WTC11 (cell line): ENCODE measurements at regions not wholly inside any gene's neighbourhood (a gene's known extent, or its start where the extent isn't known, plus 50 kb on each side); places are given as distances from the start of the nearest gene placed in this dataset.

Experiments used
- E2F1 ChIP-seq: sonication (generic); formaldehyde crosslinking; IDR thresholded peaks from 2 replicates; pipeline ENCODE4 v1.8.0; 2022; ENCODE audit warnings: mild to moderate bottlenecking, missing genetic modification reagents
- HMGXB4 ChIP-seq: sonication (generic); formaldehyde crosslinking; IDR thresholded peaks from 2 replicates; pipeline ENCODE4 v1.8.1; 2023; ENCODE audit warnings: mild to moderate bottlenecking, moderate library complexity, missing genetic modification reagents
- IRF1 ChIP-seq: sonication (generic); formaldehyde crosslinking; IDR thresholded peaks from 2 replicates; pipeline ENCODE4 v1.8.0; 2023; ENCODE audit warnings: missing genetic modification reagents
- USF2 ChIP-seq: sonication (generic); formaldehyde crosslinking; IDR thresholded peaks from 2 replicates; pipeline ENCODE4 v1.8.1; 2023; ENCODE audit warnings: mild to moderate bottlenecking, missing genetic modification reagents, moderate library complexity
- ZBTB43 ChIP-seq: sonication (generic); formaldehyde crosslinking; IDR thresholded peaks from 2 replicates; pipeline ENCODE4 v1.8.1; 2023; ENCODE audit warnings: mild to moderate bottlenecking, missing genetic modification reagents
- ZNF396 ChIP-seq: fragments of 250-450 bp; sonication (Bioruptor Pico); IDR thresholded peaks from 2 replicates; pipeline ENCODE4 v1.8.0; 2021; ENCODE audit warnings: mild to moderate bottlenecking, moderate library complexity, borderline replicate concordance
- TF ChIP-seq, protein P1 (sequence below): fragments of 200-600 bp; IDR thresholded peaks from 2 replicates; pipeline ENCODE4 v1.8.0; 2022; ENCODE audit warnings: antibody characterized with exemption
- TF ChIP-seq, protein P2 (sequence below): sonication (generic); formaldehyde crosslinking; IDR thresholded peaks from 2 replicates; pipeline ENCODE4 v1.8.0; 2022; ENCODE audit warnings: mild to moderate bottlenecking, missing genetic modification reagents
- TF ChIP-seq, protein P3 (sequence below): sonication (generic); formaldehyde crosslinking; IDR thresholded peaks from 2 replicates; pipeline ENCODE4 v1.8.1; 2022; ENCODE audit warnings: mild to moderate bottlenecking, moderate library complexity, missing genetic modification reagents

DNA sequence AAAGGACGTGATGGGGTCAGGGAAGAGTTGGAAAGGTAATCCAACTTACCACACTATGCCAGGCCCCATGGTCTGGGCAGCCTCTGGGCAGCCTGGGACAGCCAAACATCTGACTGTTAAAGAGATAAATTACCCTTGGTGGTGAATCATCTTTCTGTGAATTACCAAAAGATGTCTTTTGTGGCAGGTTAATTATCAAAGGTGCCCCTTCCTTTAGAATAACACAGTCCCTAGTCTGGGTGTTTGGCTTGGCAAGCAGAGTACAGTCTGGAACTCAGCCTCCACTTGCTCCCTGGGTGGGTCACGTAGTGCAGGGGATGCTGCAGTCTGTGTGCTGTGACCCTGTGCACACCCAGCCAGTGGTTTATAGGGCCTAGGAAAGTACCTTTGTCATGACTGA lies 113.1 kb downstream of the ZNF621 start:
- TF ChIP-seq, protein P1, sequence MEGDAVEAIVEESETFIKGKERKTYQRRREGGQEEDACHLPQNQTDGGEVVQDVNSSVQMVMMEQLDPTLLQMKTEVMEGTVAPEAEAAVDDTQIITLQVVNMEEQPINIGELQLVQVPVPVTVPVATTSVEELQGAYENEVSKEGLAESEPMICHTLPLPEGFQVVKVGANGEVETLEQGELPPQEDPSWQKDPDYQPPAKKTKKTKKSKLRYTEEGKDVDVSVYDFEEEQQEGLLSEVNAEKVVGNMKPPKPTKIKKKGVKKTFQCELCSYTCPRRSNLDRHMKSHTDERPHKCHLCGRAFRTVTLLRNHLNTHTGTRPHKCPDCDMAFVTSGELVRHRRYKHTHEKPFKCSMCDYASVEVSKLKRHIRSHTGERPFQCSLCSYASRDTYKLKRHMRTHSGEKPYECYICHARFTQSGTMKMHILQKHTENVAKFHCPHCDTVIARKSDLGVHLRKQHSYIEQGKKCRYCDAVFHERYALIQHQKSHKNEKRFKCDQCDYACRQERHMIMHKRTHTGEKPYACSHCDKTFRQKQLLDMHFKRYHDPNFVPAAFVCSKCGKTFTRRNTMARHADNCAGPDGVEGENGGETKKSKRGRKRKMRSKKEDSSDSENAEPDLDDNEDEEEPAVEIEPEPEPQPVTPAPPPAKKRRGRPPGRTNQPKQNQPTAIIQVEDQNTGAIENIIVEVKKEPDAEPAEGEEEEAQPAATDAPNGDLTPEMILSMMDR = no peak
- no peak for TF ChIP-seq ZNF396
- TF ChIP-seq USF2 (CRISPR knock-in tag) = no peak
- TF ChIP-seq IRF1 (CRISPR knock-in tag) = no peak
- TF ChIP-seq, protein P2, sequence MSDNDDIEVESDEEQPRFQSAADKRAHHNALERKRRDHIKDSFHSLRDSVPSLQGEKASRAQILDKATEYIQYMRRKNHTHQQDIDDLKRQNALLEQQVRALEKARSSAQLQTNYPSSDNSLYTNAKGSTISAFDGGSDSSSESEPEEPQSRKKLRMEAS (CRISPR knock-in tag) = no peak
- no peak for TF ChIP-seq ZBTB43
- TF ChIP-seq E2F1 = no peak
- TF ChIP-seq, protein P3, sequence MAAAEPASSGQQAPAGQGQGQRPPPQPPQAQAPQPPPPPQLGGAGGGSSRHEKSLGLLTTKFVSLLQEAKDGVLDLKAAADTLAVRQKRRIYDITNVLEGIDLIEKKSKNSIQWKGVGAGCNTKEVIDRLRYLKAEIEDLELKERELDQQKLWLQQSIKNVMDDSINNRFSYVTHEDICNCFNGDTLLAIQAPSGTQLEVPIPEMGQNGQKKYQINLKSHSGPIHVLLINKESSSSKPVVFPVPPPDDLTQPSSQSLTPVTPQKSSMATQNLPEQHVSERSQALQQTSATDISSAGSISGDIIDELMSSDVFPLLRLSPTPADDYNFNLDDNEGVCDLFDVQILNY = no peak
- no peak for TF ChIP-seq HMGXB4 (CRISPR knock-in tag)
